ENCODE measurements at regions not wholly inside any gene's neighbourhood (a gene's known extent, or its start where the extent isn't known, plus 50 kb on each side); places are given as distances from the start of the nearest gene placed in this dataset.

GRCh38 chr5:153432583-153432982 lies 57.9 kb upstream of the GRIA1 start:
- Mint-ChIP-seq H3K27ac (no peak overlapping the region), H3K27me3 (no peaks in the 10 kb centered on the region), H3K4me1 (no peaks in the 10 kb centered on the region), H3K36me3 (no peaks in the 10 kb centered on the region), H3K4me3 (no peak overlapping the region), H3K9me3 (peaks cover 0 to 4% (median 0%) of the 10 kb centered on the region in 7 donors)
- ATAC-seq (ENCODE audit: low read depth in 2 of 2) (no peak), DNase-seq (no peak)

DNA sequence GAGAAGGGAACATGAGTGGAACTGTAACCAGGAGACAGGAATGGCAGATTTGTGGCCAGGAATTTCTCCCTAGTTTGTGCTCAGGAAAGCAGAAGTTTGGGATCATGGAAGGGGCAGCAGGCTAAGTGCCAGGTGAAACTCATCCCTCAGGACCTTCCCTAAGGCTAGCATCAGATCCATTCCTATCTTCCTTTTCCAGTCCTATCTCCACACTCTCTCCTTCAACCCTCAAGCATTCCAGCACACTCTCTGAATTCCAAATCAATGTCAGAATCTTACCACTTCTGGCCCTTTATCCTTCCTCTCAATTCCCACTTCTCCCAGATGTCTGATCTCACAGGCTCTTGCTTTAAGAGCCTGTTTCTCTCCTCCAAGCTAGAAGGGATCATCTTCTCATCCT lies 53.2 kb upstream of the GRIA1 start:
- ATAC-seq (ENCODE audit: low read depth in 2 of 2) (no peak), DNase-seq (no peak)
- H3K27ac Mint-ChIP-seq = no peak overlapping the region
- no peak overlapping the region for H3K4me3 Mint-ChIP-seq
- H3K9me3 Mint-ChIP-seq = peaks cover 0 to 3% (median 0%) of the 10 kb centered on the region in 7 donors
- no peaks in the 10 kb centered on the region for H3K4me1 Mint-ChIP-seq
- peaks cover 0 to 5% (median 0%) of the 10 kb centered on the region in 3 donors for H3K27me3 Mint-ChIP-seq
- no peaks in the 10 kb centered on the region for H3K36me3 Mint-ChIP-seq

GRCh38 chr5:153439130-153439529 lies 51.3 kb upstream of the GRIA1 start:
- DNase-seq (no peak), ATAC-seq (ENCODE audit: low read depth in 2 of 2) (no peak)
- no peaks in the 10 kb centered on the region for H3K36me3 Mint-ChIP-seq
- H3K4me1 Mint-ChIP-seq = no peaks in the 10 kb centered on the region
- no peak overlapping the region for H3K4me3 Mint-ChIP-seq
- H3K27ac Mint-ChIP-seq = no peak overlapping the region
- H3K9me3 Mint-ChIP-seq = no peaks in the 10 kb centered on the region
- H3K27me3 Mint-ChIP-seq = peaks cover 0 to 5% (median 0%) of the 10 kb centered on the region in 3 donors

All from naive B cell (primary cell).